ENCODE measurements at regions not wholly inside any gene's neighbourhood (a gene's known extent, or its start where the extent isn't known, plus 50 kb on each side); places are given as distances from the start of the nearest gene placed in this dataset.

- no peak for TF ChIP-seq POLR2AphosphoS5 (IDR thresholded peaks at IDR 0.05)
- no peak for TF ChIP-seq MXI1 (conservative IDR thresholded peaks at IDR 0.05; ENCODE audit: poor library complexity, severe bottlenecking)
- no peak overlapping the region for H3K9ac ChIP-seq (ENCODE audit: low read length)
- H3K9me2 ChIP-seq (ENCODE audit: insufficient read depth, low read length), result no peaks in the 10 kb centered on the region
- H4K20me1 ChIP-seq (ENCODE audit: insufficient read depth), result no peaks in the 10 kb centered on the region
- no peaks in the 10 kb centered on the region for H3K36me3 ChIP-seq (ENCODE audit: insufficient read depth, low read length)
- H3K4me2 ChIP-seq (ENCODE audit: low read length), result no peak overlapping the region
- H3F3A ChIP-seq (ENCODE audit: insufficient read depth, low read length, poor library complexity, severe bottlenecking), result no peaks in the 10 kb centered on the region
- H3K27me3 ChIP-seq (ENCODE audit: insufficient read depth, low read depth, low read length), result no peaks in the 10 kb centered on the region
- no peak overlapping the region for H2AFZ ChIP-seq (ENCODE audit: low read depth, low read length)
- H3K4me3 ChIP-seq (ENCODE audit: low read length), result no peak overlapping the region
- H3K9me3 ChIP-seq (ENCODE audit: low read length), result no peaks in the 10 kb centered on the region
- H3K27ac ChIP-seq (ENCODE audit: low read length), result no peak overlapping the region
- no peaks in the 10 kb centered on the region for H3K79me2 ChIP-seq (replicated peaks; ENCODE audit: insufficient read depth, low read length)
These were observed 67.5 kb upstream of the IGLL5 start for GRCh38 chr22:22820076-22820475.

GRCh38 chr22:22820626-22821025 is 67.0 kb upstream of the IGLL5 start:
- Histone ChIP-seq H3F3A (ENCODE audit: insufficient read depth, low read length, poor library complexity, severe bottlenecking) (no peaks in the 10 kb centered on the region), H3K9ac (ENCODE audit: low read length) (no peak overlapping the region), H3K27ac (ENCODE audit: low read length) (no peak overlapping the region), H3K9me3 (ENCODE audit: low read length) (no peaks in the 10 kb centered on the region), H3K36me3 (ENCODE audit: insufficient read depth, low read length) (no peaks in the 10 kb centered on the region), H3K4me3 (ENCODE audit: low read length) (no peak overlapping the region), H2AFZ (ENCODE audit: low read depth, low read length) (no peak overlapping the region), H3K27me3 (ENCODE audit: insufficient read depth, low read depth, low read length) (no peaks in the 10 kb centered on the region), H3K79me2 (replicated peaks; ENCODE audit: insufficient read depth, low read length) (no peaks in the 10 kb centered on the region), H3K4me2 (ENCODE audit: low read length) (no peak overlapping the region), H4K20me1 (ENCODE audit: insufficient read depth) (no peaks in the 10 kb centered on the region), H3K9me2 (ENCODE audit: insufficient read depth, low read length) (no peaks in the 10 kb centered on the region)
- TF ChIP-seq POLR2AphosphoS5 (IDR thresholded peaks at IDR 0.05) (no peak), EZH2 (IDR thresholded peaks at IDR 0.05; ENCODE audit: borderline replicate concordance, insufficient read depth, low read length, poor library complexity, severe bottlenecking) (no peak), EP300 (conservative IDR thresholded peaks at IDR 0.05; ENCODE audit: poor library complexity, severe bottlenecking) (no peak), SMC3 (conservative IDR thresholded peaks at IDR 0.05; ENCODE audit: poor library complexity) (no peak), CTCF (IDR thresholded peaks at IDR 0.05; ENCODE audit: poor library complexity, severe bottlenecking) (no peak), RAD21 (conservative IDR thresholded peaks at IDR 0.05) (no peak), REST (IDR thresholded peaks at IDR 0.05; ENCODE audit: borderline replicate concordance) (no peak), TAF1 (IDR thresholded peaks at IDR 0.05; ENCODE audit: low read depth) (no peak)

- TF ChIP-seq POLR2AphosphoS5 (IDR thresholded peaks at IDR 0.05), result no peak
- no peak for TF ChIP-seq CTCF (IDR thresholded peaks at IDR 0.05; ENCODE audit: poor library complexity, severe bottlenecking)
- no peak for TF ChIP-seq TAF1 (IDR thresholded peaks at IDR 0.05; ENCODE audit: low read depth)
- no peak for TF ChIP-seq RAD21 (conservative IDR thresholded peaks at IDR 0.05)
- TF ChIP-seq EP300 (conservative IDR thresholded peaks at IDR 0.05; ENCODE audit: poor library complexity, severe bottlenecking), result no peak
- TF ChIP-seq MXI1 (conservative IDR thresholded peaks at IDR 0.05; ENCODE audit: poor library complexity, severe bottlenecking), result no peak
- TF ChIP-seq REST (IDR thresholded peaks at IDR 0.05; ENCODE audit: borderline replicate concordance), result no peak
- no peak for TF ChIP-seq SMC3 (conservative IDR thresholded peaks at IDR 0.05; ENCODE audit: poor library complexity)
- no peak for TF ChIP-seq EZH2 (IDR thresholded peaks at IDR 0.05; ENCODE audit: borderline replicate concordance, insufficient read depth, low read length, poor library complexity, severe bottlenecking)
- Histone ChIP-seq H3K9ac (ENCODE audit: low read length) (no peak overlapping the region), H3K79me2 (replicated peaks; ENCODE audit: insufficient read depth, low read length) (no peaks in the 10 kb centered on the region), H3K4me3 (ENCODE audit: low read length) (no peak overlapping the region), H3K4me2 (ENCODE audit: low read length) (no peak overlapping the region), H3K36me3 (ENCODE audit: insufficient read depth, low read length) (no peaks in the 10 kb centered on the region), H2AFZ (ENCODE audit: low read depth, low read length) (no peak overlapping the region), H4K20me1 (ENCODE audit: insufficient read depth) (no peaks in the 10 kb centered on the region), H3K27me3 (ENCODE audit: insufficient read depth, low read depth, low read length) (no peaks in the 10 kb centered on the region), H3K9me2 (ENCODE audit: insufficient read depth, low read length) (no peaks in the 10 kb centered on the region), H3K27ac (ENCODE audit: low read length) (no peak overlapping the region), H3F3A (ENCODE audit: insufficient read depth, low read length, poor library complexity, severe bottlenecking) (no peaks in the 10 kb centered on the region), H3K9me3 (ENCODE audit: low read length) (no peaks in the 10 kb centered on the region)
These were observed 66.3 kb upstream of the IGLL5 start for GRCh38 chr22:22821340-22821739.

Data from neural cell (in vitro differentiated cells).